ENCODE measurements at regions not wholly inside any gene's neighbourhood (a gene's known extent, or its start where the extent isn't known, plus 50 kb on each side); places are given as distances from the start of the nearest gene placed in this dataset.

GRCh38 chr20:48300529-48300928 lies 515.2 kb upstream of the SULF2 start:
- intact Hi-C loops (cut with micrococcal nuclease) = no loop called here

GRCh38 chr20:48298851-48299484 lies 513.7 kb upstream of the SULF2 start:
- CTCF ChIA-PET (ENCODE audit: partially characterized antibody) = no interaction called here
- Mint-ChIP-seq H3K4me3 (no peak overlapping the region), H3K9me3 (peaks cover 0 to 1% (median 0%) of the 10 kb centered on the region in 8 donors)

More at GRCh38 chr20:48300529-48300928, 515.2 kb upstream of the SULF2 start:
- Histone ChIP-seq H3K4me1 (ENCODE audit: insufficient read depth, low read length) (no peaks in the 10 kb centered on the region), H3K27me3 (ENCODE audit: insufficient read depth, low read length) (no peaks in the 10 kb centered on the region), H3K36me3 (ENCODE audit: insufficient read depth, low read length) (no peaks in the 10 kb centered on the region), H3K27ac (ENCODE audit: low read depth, low read length) (no peak overlapping the region), H3K9me3 (ENCODE audit: control insufficient read depth in 1 of 2, low read length in 2 of 2) (no peaks in the 10 kb centered on the region), H3K4me3 (ENCODE audit: low read length in 2 of 2) (no peak overlapping the region)
- Mint-ChIP-seq H3K9me3 (peaks cover 0 to 1% (median 0%) of the 10 kb centered on the region in 8 donors), H3K4me1 (peaks cover 0 to 2% (median 0%) of the 10 kb centered on the region in 4 donors), H3K4me3 (no peak overlapping the region), H3K36me3 (no peaks in the 10 kb centered on the region), H3K27me3 (peaks cover 5 to 29% of the 10 kb centered on the region in 2 donors), H3K27ac (no peak overlapping the region)
- DNase-seq = no peak
- CTCF ChIA-PET (ENCODE audit: partially characterized antibody) = interaction anchor here (1.3 kb wide), 1 partner anchor 13 kb away, joined by 3 read pairs; no protein-coding TSS in a partner anchor
- POLR2A ChIA-PET (ENCODE audit: partially characterized antibody) = no interaction called here

GRCh38 chr20:48298433-48298832 lies 513.2 kb upstream of the SULF2 start:
- peaks cover 7 to 24% of the 10 kb centered on the region in 2 donors for H3K27me3 Mint-ChIP-seq
- no peak overlapping the region for H3K27ac ChIP-seq (ENCODE audit: low read depth, low read length)
- H3K27me3 ChIP-seq (ENCODE audit: insufficient read depth, low read length) = no peaks in the 10 kb centered on the region
- ChIA-PET CTCF (ENCODE audit: partially characterized antibody) (no interaction called here), POLR2A (ENCODE audit: partially characterized antibody) (no interaction called here)
- no peaks in the 10 kb centered on the region for H3K36me3 ChIP-seq (ENCODE audit: insufficient read depth, low read length)
- no peaks in the 10 kb centered on the region for H3K4me1 ChIP-seq (ENCODE audit: insufficient read depth, low read length)
- no peak overlapping the region for H3K27ac Mint-ChIP-seq
- intact Hi-C loops (cut with micrococcal nuclease) = no loop called here
- no peaks in the 10 kb centered on the region for H3K9me3 ChIP-seq (ENCODE audit: control insufficient read depth in 1 of 2, low read length in 2 of 2)
- H3K4me3 Mint-ChIP-seq = no peak overlapping the region
- peaks cover 0 to 2% (median 0%) of the 10 kb centered on the region in 4 donors for H3K4me1 Mint-ChIP-seq
- H3K4me3 ChIP-seq (ENCODE audit: low read length in 2 of 2) = no peak overlapping the region
- H3K9me3 Mint-ChIP-seq = peaks cover 0 to 1% (median 0%) of the 10 kb centered on the region in 8 donors
- H3K36me3 Mint-ChIP-seq = no peaks in the 10 kb centered on the region
- no peak for DNase-seq

More at GRCh38 chr20:48298851-48299484, 513.7 kb upstream of the SULF2 start:
- no peaks in the 10 kb centered on the region for H3K36me3 ChIP-seq (ENCODE audit: insufficient read depth, low read length)
- H3K4me1 Mint-ChIP-seq = peaks cover 0 to 2% (median 0%) of the 10 kb centered on the region in 4 donors
- peaks cover 7 to 24% of the 10 kb centered on the region in 2 donors for H3K27me3 Mint-ChIP-seq
- H3K9me3 ChIP-seq (ENCODE audit: control insufficient read depth in 1 of 2, low read length in 2 of 2) = no peaks in the 10 kb centered on the region
- no peak overlapping the region for H3K27ac ChIP-seq (ENCODE audit: low read depth, low read length)
- no peak for DNase-seq
- POLR2A ChIA-PET (ENCODE audit: partially characterized antibody) = no interaction called here
- H3K4me1 ChIP-seq (ENCODE audit: insufficient read depth, low read length) = no peaks in the 10 kb centered on the region
- intact Hi-C loops (cut with micrococcal nuclease) = no loop called here
- H3K36me3 Mint-ChIP-seq = no peaks in the 10 kb centered on the region
- H3K27ac Mint-ChIP-seq = no peak overlapping the region
- H3K4me3 ChIP-seq (ENCODE audit: low read length in 2 of 2) = no peak overlapping the region
- no peaks in the 10 kb centered on the region for H3K27me3 ChIP-seq (ENCODE audit: insufficient read depth, low read length)

GRCh38 chr20:48295966-48296421 lies 510.7 kb upstream of the SULF2 start:
- intact Hi-C loops (cut with micrococcal nuclease) = no loop called here
- Histone ChIP-seq H3K4me3 (ENCODE audit: low read length in 2 of 2) (no peak overlapping the region), H3K4me1 (ENCODE audit: insufficient read depth, low read length) (no peaks in the 10 kb centered on the region), H3K27me3 (ENCODE audit: insufficient read depth, low read length) (no peaks in the 10 kb centered on the region), H3K27ac (ENCODE audit: low read depth, low read length) (no peak overlapping the region), H3K9me3 (ENCODE audit: control insufficient read depth in 1 of 2, low read length in 2 of 2) (no peaks in the 10 kb centered on the region), H3K36me3 (ENCODE audit: insufficient read depth, low read length) (no peaks in the 10 kb centered on the region)
- no peaks in the 10 kb centered on the region for H3K36me3 Mint-ChIP-seq
- no peak for DNase-seq
- POLR2A ChIA-PET (ENCODE audit: partially characterized antibody) = no interaction called here
- no peak overlapping the region for H3K4me3 Mint-ChIP-seq
- no peak overlapping the region for H3K27ac Mint-ChIP-seq
- CTCF ChIA-PET (ENCODE audit: partially characterized antibody) = no interaction called here
- H3K9me3 Mint-ChIP-seq = peaks cover 0 to 1% (median 0%) of the 10 kb centered on the region in 8 donors
- peaks cover 0 to 2% (median 0%) of the 10 kb centered on the region in 4 donors for H3K4me1 Mint-ChIP-seq
- H3K27me3 Mint-ChIP-seq = peaks cover 2 to 24% of the 10 kb centered on the region in 2 donors

GRCh38 chr20:48295445-48295903 lies 510.2 kb upstream of the SULF2 start:
- no peaks in the 10 kb centered on the region for H3K27me3 ChIP-seq (ENCODE audit: insufficient read depth, low read length)
- H3K9me3 ChIP-seq (ENCODE audit: control insufficient read depth in 1 of 2, low read length in 2 of 2) = no peaks in the 10 kb centered on the region
- DNase-seq = no peak
- H3K36me3 Mint-ChIP-seq = no peaks in the 10 kb centered on the region
- H3K4me1 Mint-ChIP-seq = peaks cover 0 to 2% (median 0%) of the 10 kb centered on the region in 4 donors
- ChIA-PET POLR2A (ENCODE audit: partially characterized antibody) (no interaction called here), CTCF (ENCODE audit: partially characterized antibody) (no interaction called here)
- peaks cover 0 to 1% (median 0%) of the 10 kb centered on the region in 8 donors for H3K9me3 Mint-ChIP-seq
- no peak overlapping the region for H3K27ac ChIP-seq (ENCODE audit: low read depth, low read length)
- no peaks in the 10 kb centered on the region for H3K36me3 ChIP-seq (ENCODE audit: insufficient read depth, low read length)
- peaks cover 2 to 24% of the 10 kb centered on the region in 2 donors for H3K27me3 Mint-ChIP-seq
- intact Hi-C loops (cut with micrococcal nuclease) = no loop called here
- no peak overlapping the region for H3K27ac Mint-ChIP-seq
- H3K4me1 ChIP-seq (ENCODE audit: insufficient read depth, low read length) = no peaks in the 10 kb centered on the region
- H3K4me3 Mint-ChIP-seq = no peak overlapping the region
- H3K4me3 ChIP-seq (ENCODE audit: low read length in 2 of 2) = no peak overlapping the region

- Mint-ChIP-seq H3K36me3 (no peaks in the 10 kb centered on the region), H3K27ac (no peak overlapping the region), H3K4me1 (peaks cover 0 to 2% (median 0%) of the 10 kb centered on the region in 4 donors), H3K9me3 (peaks cover 0 to 1% (median 0%) of the 10 kb centered on the region in 8 donors), H3K27me3 (peaks cover 5 to 24% of the 10 kb centered on the region in 2 donors), H3K4me3 (no peak overlapping the region)
- ChIA-PET POLR2A (ENCODE audit: partially characterized antibody) (no interaction called here), CTCF (ENCODE audit: partially characterized antibody) (no interaction called here)
- Histone ChIP-seq H3K4me1 (ENCODE audit: insufficient read depth, low read length) (no peaks in the 10 kb centered on the region), H3K27ac (ENCODE audit: low read depth, low read length) (no peak overlapping the region), H3K9me3 (ENCODE audit: control insufficient read depth in 1 of 2, low read length in 2 of 2) (no peaks in the 10 kb centered on the region), H3K36me3 (ENCODE audit: insufficient read depth, low read length) (no peaks in the 10 kb centered on the region), H3K27me3 (ENCODE audit: insufficient read depth, low read length) (no peaks in the 10 kb centered on the region), H3K4me3 (ENCODE audit: low read length in 2 of 2) (no peak overlapping the region)
- DNase-seq = no peak
- intact Hi-C loops (cut with micrococcal nuclease) = no loop called here
These were observed 509.7 kb upstream of the SULF2 start for GRCh38 chr20:48294942-48295341.

- no peak overlapping the region for H3K27ac ChIP-seq (ENCODE audit: low read depth, low read length)
- no peaks in the 10 kb centered on the region for H3K36me3 Mint-ChIP-seq
- H3K4me1 ChIP-seq (ENCODE audit: insufficient read depth, low read length) = no peaks in the 10 kb centered on the region
- no peaks in the 10 kb centered on the region for H3K27me3 ChIP-seq (ENCODE audit: insufficient read depth, low read length)
- H3K4me1 Mint-ChIP-seq = peaks cover 0 to 2% (median 0%) of the 10 kb centered on the region in 4 donors
- peaks cover 0 to 1% (median 0%) of the 10 kb centered on the region in 8 donors for H3K9me3 Mint-ChIP-seq
- POLR2A ChIA-PET (ENCODE audit: partially characterized antibody) = no interaction called here
- no peak overlapping the region for H3K4me3 Mint-ChIP-seq
- no peak for DNase-seq
- peaks cover 8 to 21% of the 10 kb centered on the region in 2 donors for H3K27me3 Mint-ChIP-seq
- H3K4me3 ChIP-seq (ENCODE audit: low read length in 2 of 2) = no peak overlapping the region
- H3K9me3 ChIP-seq (ENCODE audit: control insufficient read depth in 1 of 2, low read length in 2 of 2) = no peaks in the 10 kb centered on the region
- H3K36me3 ChIP-seq (ENCODE audit: insufficient read depth, low read length) = no peaks in the 10 kb centered on the region
- no peak overlapping the region for H3K27ac Mint-ChIP-seq
- intact Hi-C loops (cut with micrococcal nuclease) = no loop called here
- CTCF ChIA-PET (ENCODE audit: partially characterized antibody) = no interaction called here
These were observed 508.9 kb upstream of the SULF2 start for GRCh38 chr20:48294196-48294595.
